H54 (cell line): ENCODE measurements at regions not wholly inside any gene's neighbourhood (a gene's known extent, or its start where the extent isn't known, plus 50 kb on each side); places are given as distances from the start of the nearest gene placed in this dataset.

Experiments used
- DNase-seq: peaks from one replicate; pipeline ENCODE4 v3.0.0; 2011; ENCODE audit warnings: low spot score, mixed read lengths; ENCODE audit not compliant: insufficient read length
- FAIRE-seq: peaks from 3 replicates; lab custom pipeline; 2011; peaks lifted over from hg19 to GRCh38; lab: Jason Lieb, UNC
- POLR2A ChIP-seq: IDR thresholded peaks from 2 replicates; pipeline ENCODE4 v1.6.1; 2011; ENCODE audit warnings: low read depth, mild to moderate bottlenecking, low read length

DNA sequence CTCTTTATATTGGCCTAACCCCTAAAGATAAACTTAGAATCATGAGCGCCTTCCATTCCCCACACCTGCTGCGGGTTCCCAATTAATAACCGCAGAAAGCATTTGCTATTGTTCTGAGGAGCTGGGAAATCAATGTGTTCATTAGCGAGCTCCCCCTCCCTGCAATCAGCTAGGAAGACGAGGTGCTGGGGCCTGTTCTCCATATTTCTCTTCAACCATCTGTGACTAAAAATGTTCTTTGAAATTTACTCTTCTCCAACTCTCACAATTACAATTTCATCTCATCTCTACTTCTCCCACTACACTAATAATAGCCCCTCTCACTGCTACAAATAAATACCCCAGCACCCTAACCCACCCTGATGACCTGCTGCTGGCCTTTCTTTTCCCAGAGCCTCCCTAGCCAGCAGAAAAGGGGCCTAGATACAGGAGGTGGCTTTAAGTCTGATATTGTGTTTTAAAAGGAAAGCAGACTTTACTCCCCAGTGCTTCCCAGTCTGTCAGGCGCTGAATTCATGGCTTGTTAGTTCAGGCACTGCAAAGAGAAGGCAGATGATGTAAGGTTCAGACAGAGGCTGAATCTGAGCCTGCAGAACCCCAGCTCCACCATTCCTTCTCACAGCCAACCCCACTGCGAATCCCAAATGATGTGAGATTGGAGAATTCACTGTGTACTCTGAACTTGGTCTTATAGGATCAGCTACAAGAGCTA, 477.5 kb upstream of the DAB1 start:
- no peak for FAIRE-seq
- no peak for TF ChIP-seq POLR2A
- no peak for DNase-seq

DNA sequence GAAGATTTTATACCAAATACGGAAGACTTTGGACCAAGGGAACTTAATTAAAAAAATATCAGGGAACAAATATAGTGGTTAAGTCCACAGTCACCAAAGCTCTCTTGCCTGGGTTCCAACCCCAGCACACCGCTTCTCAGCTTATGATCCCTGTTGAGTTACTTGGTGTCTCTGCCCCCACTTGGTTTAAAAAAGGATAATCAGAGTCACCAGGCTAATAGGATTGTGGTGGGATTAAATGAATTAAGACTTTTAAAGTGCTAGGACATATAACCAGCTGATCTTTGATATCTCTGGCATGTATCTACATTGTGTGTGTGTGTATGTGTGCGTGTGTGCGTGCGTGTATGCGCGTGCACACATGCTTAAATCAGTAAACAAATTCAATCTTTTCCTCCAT, 474.7 kb upstream of the DAB1 start:
- no peak for TF ChIP-seq POLR2A
- FAIRE-seq (no peak), DNase-seq (no peak)

DNA sequence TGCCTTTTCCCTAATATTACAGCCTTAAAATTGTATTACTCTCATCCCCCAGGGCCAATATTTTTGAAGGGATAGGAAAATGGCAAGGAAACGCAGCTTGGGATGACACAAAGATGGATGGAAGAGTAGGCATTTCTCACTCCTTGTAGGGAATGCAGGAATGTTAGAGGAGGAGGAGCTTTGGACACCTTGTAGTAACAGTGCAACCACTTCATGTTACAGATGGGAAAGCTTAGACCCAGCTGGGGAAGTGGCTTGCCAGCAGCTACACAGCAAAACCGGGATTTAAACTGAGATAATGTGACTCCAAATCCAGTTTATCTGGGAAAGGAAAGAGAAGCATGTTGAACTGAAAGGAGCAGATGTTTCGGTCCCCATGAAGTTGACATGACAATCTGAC, 473.7 kb upstream of the DAB1 start:
- no peak for FAIRE-seq
- no peak for TF ChIP-seq POLR2A
- no peak for DNase-seq

DNA sequence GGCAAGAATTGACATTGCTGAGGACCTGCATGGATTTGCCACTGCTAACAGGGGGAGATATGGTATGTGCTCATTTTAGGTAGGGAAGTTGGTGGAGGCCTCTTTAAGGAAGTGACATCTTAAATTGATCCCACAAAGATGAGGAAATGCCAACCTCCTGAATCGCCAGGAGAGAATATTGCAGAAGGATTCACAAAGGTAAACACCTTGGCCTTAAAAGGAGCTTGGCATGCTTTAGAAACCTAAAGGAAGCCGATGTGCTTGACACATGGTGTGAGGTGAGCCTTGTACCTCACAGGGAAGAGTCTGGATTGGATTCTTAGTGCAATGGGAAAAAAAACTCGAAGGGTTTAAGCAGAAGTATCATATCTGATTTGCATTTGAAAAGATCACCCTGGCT, 470.5 kb upstream of the DAB1 start:
- DNase-seq (no peak), FAIRE-seq (no peak)
- no peak for TF ChIP-seq POLR2A

DNA sequence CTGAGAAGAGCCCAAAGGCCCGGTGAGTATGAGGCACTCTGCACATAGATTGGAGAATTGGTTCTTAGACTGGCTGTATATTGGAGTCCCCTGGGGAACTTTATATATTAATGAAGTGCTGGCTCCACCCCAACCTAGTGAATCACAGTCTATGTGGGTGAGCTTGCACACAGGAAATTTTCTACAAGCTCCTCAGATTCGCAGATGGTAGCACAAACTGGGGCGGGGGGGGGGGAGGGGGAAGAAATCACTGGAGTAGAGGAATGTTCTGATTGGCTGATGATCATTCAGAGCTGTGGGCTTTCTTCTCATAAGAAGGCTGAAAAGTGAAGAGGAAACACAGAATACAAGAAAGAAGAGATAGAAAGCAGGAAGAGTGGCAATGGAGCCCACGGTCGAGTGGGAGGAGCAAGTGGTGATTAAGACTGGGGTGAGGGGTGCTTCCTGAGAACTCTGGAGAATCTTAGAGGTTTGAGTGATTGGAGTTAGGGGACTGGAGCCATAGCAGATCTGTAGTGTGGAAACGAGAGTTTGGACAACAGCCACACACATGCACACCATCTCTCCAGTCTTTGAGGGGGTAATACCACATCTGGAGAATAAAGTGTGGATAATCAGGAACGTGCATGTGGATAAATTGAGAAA, 465.9 kb upstream of the DAB1 start:
- FAIRE-seq (no peak), DNase-seq (no peak)
- TF ChIP-seq POLR2A: no peak

DNA sequence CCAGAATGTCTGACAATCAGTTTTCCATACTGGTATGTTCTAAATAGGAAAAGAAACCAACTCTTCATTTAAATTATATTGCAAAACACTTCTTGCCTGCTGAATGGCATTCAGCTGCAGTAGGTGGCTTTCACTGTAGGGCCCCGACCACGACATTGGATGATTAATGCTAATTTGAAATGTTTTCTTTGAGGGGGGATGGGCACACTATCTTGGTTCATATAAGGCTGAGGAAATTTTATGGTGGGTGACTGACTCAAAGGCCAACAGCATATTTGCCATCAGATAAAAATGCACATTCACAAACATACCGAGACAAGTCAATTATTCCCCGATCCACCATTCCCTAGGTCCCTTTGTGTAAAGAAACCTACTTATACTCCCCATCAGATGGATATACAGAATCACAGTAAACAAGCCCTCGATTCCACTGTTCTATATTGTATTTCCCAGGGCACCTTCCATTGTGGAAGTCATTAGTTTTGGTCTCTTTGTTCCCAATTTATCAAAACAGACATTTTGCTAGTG, 464.2 kb upstream of the DAB1 start:
- TF ChIP-seq POLR2A: no peak
- DNase-seq: no peak
- FAIRE-seq: no peak

DNA sequence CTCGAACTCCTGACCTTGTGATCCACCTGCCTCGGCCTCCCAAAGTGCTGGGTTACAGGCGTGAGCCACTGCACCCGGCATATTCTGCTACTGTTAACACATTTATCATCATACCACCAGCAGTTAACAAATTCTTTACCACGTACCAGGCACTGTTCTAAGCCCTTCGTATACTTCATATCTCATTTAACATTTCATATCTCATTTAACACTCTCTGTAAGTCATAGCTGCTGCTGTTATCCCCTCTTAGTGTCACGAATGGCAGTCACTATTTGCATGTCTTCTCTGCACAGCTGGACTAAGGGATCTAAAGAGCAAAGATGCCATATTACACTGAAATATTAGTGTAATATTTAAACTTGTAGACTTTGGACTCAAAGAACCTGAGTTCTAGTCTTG, 462.5 kb upstream of the DAB1 start:
- no peak for FAIRE-seq
- DNase-seq: no peak
- no peak for TF ChIP-seq POLR2A

DNA sequence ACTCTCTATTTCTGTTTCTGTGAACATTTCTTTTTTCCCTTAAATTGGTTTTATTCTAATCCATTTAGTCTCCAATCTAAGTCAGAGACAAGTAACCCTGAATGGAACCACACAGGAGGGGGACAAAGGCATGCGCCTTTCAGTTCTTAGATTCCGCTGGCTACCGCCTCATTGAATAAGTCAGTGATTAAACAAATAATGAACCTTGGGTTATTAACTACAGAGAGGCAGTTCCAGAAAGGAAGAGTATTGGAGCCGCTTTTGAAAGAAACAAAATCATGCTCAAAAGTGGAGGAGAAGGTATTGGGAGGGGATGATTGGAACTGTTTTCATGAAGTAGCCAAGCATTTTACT, 459.8 kb upstream of the DAB1 start:
- DNase-seq (no peak), FAIRE-seq (no peak)
- no peak for TF ChIP-seq POLR2A

DNA sequence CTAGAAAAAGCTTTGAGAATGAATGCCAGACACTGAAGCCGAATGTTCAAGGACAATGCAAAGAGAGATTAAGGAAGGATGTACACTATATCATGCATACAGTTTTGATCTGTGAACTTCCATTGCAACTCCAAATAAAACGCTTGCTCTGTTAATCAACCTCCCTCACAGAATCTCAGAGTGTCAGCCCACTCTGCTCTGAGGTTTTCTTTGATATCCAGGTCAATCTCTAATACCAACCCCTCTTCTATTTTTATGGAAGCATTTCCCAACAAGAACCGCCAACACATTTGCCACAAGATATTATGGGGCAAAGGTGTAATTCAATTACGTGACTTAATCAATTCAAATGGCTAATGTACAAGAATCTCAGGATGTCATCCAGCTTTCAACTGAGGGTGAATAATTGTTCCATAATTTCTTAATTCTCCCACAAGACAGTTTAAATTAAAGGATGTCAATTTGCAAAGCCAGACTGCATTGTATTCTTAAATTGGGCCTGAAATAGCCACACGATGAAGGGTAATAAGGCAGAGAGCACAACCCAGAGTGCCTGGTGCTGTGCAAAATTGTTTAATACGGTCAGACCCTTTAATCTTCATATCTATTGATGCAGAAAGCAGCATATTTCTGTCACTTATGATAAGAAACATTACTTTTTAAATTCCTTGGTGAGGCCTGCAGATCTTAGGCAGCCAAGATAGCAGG, 459.2 kb upstream of the DAB1 start:
- DNase-seq (no peak), FAIRE-seq (no peak)
- no peak for TF ChIP-seq POLR2A

DNA sequence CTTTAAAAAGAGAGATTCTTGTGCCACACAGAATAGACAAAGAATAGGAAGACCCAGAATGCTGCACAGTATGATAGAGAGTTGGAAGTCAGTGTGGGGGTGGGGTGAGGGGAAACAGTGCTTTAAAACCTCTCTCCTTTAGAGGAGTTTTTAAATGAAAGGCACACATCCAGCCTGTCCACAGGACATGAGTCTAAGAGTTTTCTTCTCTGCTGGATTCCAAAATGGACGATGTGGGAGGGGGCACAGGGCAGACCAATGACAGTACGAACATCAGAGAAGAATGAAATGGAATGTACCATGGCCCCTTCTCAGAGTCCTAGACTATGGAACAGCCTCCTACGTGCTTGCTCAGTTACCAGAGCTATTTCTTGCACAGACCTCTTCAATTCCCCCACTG, 458.2 kb upstream of the DAB1 start:
- DNase-seq: no peak
- FAIRE-seq: no peak
- no peak for TF ChIP-seq POLR2A

DNA sequence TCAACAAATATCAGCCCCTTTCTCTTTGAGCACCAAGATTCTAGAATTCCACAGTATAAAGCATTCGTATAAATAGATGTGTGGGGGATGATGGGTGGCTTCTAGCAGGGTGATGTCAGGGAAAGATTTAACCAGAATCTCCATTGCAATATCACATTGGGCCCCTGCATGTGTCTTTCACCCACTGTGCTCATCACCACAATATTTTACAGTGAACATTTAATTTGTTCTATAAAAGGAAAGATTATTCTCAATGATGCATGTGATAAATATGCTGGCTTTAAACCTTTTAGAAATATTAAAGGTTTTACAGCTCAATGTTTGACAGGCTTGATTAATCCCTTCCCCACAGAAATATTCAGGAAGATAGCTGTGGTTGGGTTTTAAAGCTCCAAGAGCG, 457.8 kb upstream of the DAB1 start:
- no peak for TF ChIP-seq POLR2A
- FAIRE-seq (no peak), DNase-seq (no peak)

DNA sequence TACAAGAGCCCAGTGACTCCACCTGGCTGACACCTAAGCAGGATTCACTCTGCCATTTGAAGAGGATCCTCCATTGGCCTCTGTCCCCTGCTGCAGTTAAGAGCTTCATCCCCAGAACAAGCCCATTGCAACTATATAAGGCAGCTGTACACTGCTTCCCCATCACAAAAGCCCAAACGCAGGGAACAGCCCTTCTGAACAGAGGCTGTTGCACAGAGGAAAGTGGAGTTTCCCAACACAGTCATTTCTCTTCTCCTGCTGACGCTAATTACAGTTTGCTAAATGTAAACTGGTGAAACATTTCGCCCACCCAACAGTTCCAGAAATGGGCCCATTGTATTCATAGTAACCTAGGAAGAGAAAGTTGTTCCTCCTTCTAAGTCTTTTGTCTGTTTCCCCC, 455.8 kb upstream of the DAB1 start:
- no peak for TF ChIP-seq POLR2A
- no peak for DNase-seq
- FAIRE-seq: no peak

DNA sequence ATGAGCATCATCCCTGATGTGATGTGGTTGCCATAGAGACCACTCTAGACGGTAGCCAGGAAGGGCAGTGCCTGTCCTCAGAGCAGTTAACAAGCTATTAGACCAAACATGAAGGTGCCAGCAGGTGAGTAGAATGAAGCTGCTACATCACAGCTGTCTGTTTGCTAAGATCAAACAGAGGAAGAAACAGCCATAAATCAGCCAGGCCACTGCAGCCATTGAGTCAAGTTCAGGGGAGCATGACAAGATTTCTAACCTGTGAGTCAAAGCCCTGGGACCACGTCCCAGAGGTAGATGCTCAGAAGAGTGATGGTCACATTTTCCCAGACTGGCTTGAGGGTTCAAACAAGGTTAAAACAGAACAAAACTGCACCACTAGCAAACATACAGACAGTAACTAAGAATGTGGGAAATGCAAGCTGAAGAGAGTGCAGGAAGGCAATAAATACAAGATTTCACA, 450.6 kb upstream of the DAB1 start:
- TF ChIP-seq POLR2A: no peak
- DNase-seq: no peak
- FAIRE-seq: no peak

DNA sequence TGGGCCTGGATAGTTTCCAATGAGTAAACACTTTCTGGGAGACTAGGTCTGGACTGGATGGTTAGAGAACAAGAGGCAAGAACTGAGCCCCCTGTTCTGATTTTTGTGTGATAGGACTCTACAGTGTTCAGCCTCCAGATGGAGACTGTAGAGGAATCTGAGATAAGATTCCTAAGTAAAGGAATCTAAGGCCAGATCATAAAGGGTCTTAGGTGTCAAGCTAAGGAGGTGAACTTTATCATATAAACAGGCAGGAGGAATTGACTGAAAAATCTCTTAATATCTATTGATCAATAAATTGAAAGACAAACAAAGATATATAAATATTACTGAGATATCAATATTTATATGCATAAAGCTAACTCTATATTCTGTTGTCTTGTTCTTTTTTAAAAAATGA, 449.1 kb upstream of the DAB1 start:
- DNase-seq (no peak), FAIRE-seq (no peak)
- TF ChIP-seq POLR2A: no peak
